ENCODE measurements at regions not wholly inside any gene's neighbourhood (a gene's known extent, or its start where the extent isn't known, plus 50 kb on each side); places are given as distances from the start of the nearest gene placed in this dataset.
"Not testable (repeated sequence)": the region's sequence is repeated elsewhere in the genome, so short reads cannot be mapped to it uniquely, and the experiment has no call there.

- TF ChIP-seq, protein P1, sequence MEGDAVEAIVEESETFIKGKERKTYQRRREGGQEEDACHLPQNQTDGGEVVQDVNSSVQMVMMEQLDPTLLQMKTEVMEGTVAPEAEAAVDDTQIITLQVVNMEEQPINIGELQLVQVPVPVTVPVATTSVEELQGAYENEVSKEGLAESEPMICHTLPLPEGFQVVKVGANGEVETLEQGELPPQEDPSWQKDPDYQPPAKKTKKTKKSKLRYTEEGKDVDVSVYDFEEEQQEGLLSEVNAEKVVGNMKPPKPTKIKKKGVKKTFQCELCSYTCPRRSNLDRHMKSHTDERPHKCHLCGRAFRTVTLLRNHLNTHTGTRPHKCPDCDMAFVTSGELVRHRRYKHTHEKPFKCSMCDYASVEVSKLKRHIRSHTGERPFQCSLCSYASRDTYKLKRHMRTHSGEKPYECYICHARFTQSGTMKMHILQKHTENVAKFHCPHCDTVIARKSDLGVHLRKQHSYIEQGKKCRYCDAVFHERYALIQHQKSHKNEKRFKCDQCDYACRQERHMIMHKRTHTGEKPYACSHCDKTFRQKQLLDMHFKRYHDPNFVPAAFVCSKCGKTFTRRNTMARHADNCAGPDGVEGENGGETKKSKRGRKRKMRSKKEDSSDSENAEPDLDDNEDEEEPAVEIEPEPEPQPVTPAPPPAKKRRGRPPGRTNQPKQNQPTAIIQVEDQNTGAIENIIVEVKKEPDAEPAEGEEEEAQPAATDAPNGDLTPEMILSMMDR (IDR thresholded peaks at IDR 0.05; ENCODE audit: low read depth, low read length), result no peak
- no peak for DNase-seq (ENCODE audit: low read depth in 2 of 2)
- H3K4me3 ChIP-seq (replicated peaks in 1 of 2; ENCODE audit: low read depth in 2 of 2, low read length in 2 of 2), result no peak overlapping the region
These were observed 241.3 kb upstream of the FOXP2 start for GRCh38 chr7:114173170-114173890.

DNA sequence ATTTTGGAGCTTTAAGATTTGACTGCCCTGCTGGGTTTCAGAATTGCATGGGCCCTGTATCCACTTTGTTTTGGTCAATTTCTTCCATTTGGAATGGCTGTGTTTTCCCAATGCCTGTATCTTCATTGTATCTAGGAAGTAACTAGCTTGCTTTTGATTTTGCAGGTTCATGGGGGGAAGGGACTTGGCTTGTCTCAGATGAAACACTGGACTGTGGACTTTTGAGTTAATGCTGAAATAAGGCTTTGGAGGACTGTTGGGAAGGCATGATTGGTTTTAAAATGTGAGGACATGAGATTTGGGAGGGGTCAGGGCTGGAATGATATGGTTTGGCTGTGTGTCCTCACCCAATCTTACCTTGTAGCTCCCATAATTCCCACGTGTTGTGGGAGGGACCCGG is 245.2 kb upstream of the FOXP2 start:
- not testable (repeated sequence) for DNase-seq (ENCODE audit: low read depth in 2 of 2); H3K4me3 ChIP-seq (replicated peaks in 1 of 2; ENCODE audit: low read depth in 2 of 2, low read length in 2 of 2)

- no peak overlapping the region for H3K4me3 ChIP-seq (replicated peaks in 1 of 2; ENCODE audit: low read depth in 2 of 2, low read length in 2 of 2)
- DNase-seq (ENCODE audit: low read depth in 2 of 2), result no peak
- TF ChIP-seq, protein P1 (IDR thresholded peaks at IDR 0.05; ENCODE audit: low read depth, low read length), result no peak
These were observed 242.1 kb upstream of the PPP1R3A start for GRCh38 chr7:114160925-114161324.

GRCh38 chr7:114158854-114159253 is 240.0 kb upstream of the PPP1R3A start:
- TF ChIP-seq, protein P1 (IDR thresholded peaks at IDR 0.05; ENCODE audit: low read depth, low read length), result no peak

GRCh38 chr7:114158275-114158674 is 239.5 kb upstream of the PPP1R3A start:
- DNase-seq (ENCODE audit: low read depth in 2 of 2), result no peak
- H3K4me3 ChIP-seq (replicated peaks in 1 of 2; ENCODE audit: low read depth in 2 of 2, low read length in 2 of 2), result no peak overlapping the region
- TF ChIP-seq, protein P1 (IDR thresholded peaks at IDR 0.05; ENCODE audit: low read depth, low read length), result no peak

More at GRCh38 chr7:114158854-114159253, 240.0 kb upstream of the PPP1R3A start:
- H3K4me3 ChIP-seq (replicated peaks in 1 of 2; ENCODE audit: low read depth in 2 of 2, low read length in 2 of 2), result no peak overlapping the region
- no peak for DNase-seq (ENCODE audit: low read depth in 2 of 2)

- no peak for DNase-seq (ENCODE audit: low read depth in 2 of 2)
- TF ChIP-seq, protein P1 (IDR thresholded peaks at IDR 0.05; ENCODE audit: low read depth, low read length), result no peak
- H3K4me3 ChIP-seq (replicated peaks in 1 of 2; ENCODE audit: low read depth in 2 of 2, low read length in 2 of 2), result no peak overlapping the region
These were observed 237.4 kb upstream of the PPP1R3A start for GRCh38 chr7:114156178-114156577.

DNA sequence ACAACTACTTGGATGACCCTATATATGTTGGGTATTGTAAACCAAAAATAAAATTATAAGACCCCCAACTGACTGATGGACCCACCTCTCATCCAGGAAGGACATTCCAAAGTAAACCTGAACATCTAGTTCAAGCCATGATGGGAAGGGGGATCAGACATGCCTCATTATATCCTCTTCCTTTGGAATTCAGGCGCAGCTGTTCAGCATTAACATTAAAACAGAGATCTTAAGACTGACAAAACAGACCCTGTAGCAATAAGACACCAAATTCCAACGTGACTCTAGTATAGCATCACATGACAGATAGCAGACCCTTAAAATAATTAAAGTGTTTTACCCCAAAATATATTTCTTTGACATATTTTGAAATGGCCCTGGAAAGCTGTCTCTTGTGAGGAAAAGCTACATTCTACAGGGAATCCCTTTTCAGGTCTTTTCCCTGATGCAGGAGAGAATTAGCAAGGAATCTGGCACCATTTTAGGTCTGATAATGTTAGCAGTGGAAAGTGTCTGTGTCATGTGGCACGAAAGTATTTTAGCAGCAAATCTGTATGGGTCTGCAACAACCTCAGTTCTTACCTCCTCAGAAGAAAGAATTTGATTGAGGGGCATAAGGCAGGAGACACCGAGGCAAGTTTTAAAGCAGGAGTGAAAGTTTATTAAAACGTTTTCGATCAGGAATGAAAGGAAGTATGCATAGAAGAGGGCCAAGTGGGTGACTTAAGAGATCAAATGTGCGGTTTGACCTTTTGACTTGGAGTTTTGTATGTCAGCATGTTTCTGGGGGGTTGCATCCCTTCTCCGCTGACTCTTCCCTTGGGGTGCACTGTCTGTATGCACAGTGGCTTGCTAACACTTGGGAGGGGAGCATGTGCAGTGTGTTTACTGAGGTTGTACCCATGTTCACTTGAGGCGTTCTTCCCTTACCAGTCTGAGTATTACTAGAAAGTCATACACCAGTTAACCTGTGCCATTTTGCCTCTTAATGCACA is 236.6 kb upstream of the PPP1R3A start:
- no peak overlapping the region for H3K4me3 ChIP-seq (replicated peaks in 1 of 2; ENCODE audit: low read depth in 2 of 2, low read length in 2 of 2)
- DNase-seq (ENCODE audit: low read depth in 2 of 2), result no peak
- TF ChIP-seq, protein P1 (IDR thresholded peaks at IDR 0.05; ENCODE audit: low read depth, low read length), result no peak
